ENCODE measurements at regions not wholly inside any gene's neighbourhood (a gene's known extent, or its start where the extent isn't known, plus 50 kb on each side); places are given as distances from the start of the nearest gene placed in this dataset.

GRCh38 chr7:49523870-49524269, 249.6 kb upstream of the VWC2 start:
- TF ChIP-seq CTCF (IDR thresholded peaks at IDR 0.05), result no peak
- TF ChIP-seq POLR2A (IDR thresholded peaks at IDR 0.05), result no peak
